ENCODE measurements at regions not wholly inside any gene's neighbourhood (a gene's known extent, or its start where the extent isn't known, plus 50 kb on each side); places are given as distances from the start of the nearest gene placed in this dataset.

DNA sequence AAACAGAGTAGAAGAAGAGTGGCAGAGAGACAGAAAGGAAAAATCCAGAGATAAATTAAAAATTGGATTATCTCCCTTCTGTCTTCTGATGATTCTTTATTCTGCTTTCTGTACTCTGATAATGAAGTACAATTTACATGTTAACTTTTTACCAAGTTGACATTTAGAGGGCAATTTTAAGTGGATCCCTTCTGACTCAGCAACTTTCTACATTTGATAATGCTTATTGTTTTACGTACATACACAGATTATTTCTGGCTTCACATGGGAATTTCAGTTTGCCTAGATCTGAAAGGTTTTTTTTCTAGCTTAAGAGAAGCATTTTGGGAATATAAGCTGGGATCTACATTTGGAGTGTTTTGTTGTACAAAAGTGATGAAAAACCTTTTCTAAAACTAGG is 491.3 kb downstream of the OTOL1 start:
- TF ChIP-seq, protein P1, sequence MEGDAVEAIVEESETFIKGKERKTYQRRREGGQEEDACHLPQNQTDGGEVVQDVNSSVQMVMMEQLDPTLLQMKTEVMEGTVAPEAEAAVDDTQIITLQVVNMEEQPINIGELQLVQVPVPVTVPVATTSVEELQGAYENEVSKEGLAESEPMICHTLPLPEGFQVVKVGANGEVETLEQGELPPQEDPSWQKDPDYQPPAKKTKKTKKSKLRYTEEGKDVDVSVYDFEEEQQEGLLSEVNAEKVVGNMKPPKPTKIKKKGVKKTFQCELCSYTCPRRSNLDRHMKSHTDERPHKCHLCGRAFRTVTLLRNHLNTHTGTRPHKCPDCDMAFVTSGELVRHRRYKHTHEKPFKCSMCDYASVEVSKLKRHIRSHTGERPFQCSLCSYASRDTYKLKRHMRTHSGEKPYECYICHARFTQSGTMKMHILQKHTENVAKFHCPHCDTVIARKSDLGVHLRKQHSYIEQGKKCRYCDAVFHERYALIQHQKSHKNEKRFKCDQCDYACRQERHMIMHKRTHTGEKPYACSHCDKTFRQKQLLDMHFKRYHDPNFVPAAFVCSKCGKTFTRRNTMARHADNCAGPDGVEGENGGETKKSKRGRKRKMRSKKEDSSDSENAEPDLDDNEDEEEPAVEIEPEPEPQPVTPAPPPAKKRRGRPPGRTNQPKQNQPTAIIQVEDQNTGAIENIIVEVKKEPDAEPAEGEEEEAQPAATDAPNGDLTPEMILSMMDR (IDR thresholded peaks at IDR 0.05) = no peak
- no peak for TF ChIP-seq EP300 (IDR thresholded peaks at IDR 0.05)
- TF ChIP-seq POLR2A (IDR thresholded peaks at IDR 0.05) = no peak

Measured in tibial nerve (tissue), 4 donors.